A549 (cell line): ENCODE measurements at regions not wholly inside any gene's neighbourhood (a gene's known extent, or its start where the extent isn't known, plus 50 kb on each side); places are given as distances from the start of the nearest gene placed in this dataset.

ENCODE experiments used
- CEBPB ChIP-seq, 2 experiments: fragments of >200 bp in 1 of 2; sonication (Bioruptor Twin) in 1 of 2; formaldehyde crosslinking in 1 of 2; IDR thresholded peaks; 2 replicates each; pipeline ENCODE4 v1.6.1; 2012 to 2016
- EP300 ChIP-seq, 2 experiments: fragments of >200 bp; sonication (Bioruptor Twin); formaldehyde crosslinking; IDR thresholded peaks; 2 replicates in 1 of 2; 3 replicates in 1 of 2; pipeline ENCODE4 v1.6.1; 2016 to 2017
- MAX ChIP-seq: IDR thresholded peaks from 2 replicates; pipeline ENCODE4 v1.6.1; 2012
- MYC ChIP-seq: IDR thresholded peaks from 2 replicates; pipeline ENCODE4 v1.6.1; 2012; ENCODE audit warnings: mild to moderate bottlenecking, inconsistent platforms, low read length, improper control_type of control experiment, borderline replicate concordance
- REST ChIP-seq: fragments of 200-600 bp; sonication (generic); IDR thresholded peaks from 2 replicates; pipeline ENCODE4 v1.6.1; 2016; ENCODE audit warnings: antibody characterized with exemption, mild to moderate bottlenecking, moderate library complexity
- SREBF2 ChIP-seq: fragments of 450-650 bp; IDR thresholded peaks from 2 replicates; pipeline ENCODE4 v1.6.1; 2014; ENCODE audit warnings: mild to moderate bottlenecking, moderate library complexity
- TF ChIP-seq, protein P1 (sequence below): IDR thresholded peaks from 2 replicates; pipeline ENCODE4 v1.6.1; 2012; ENCODE audit warnings: low read depth, borderline replicate concordance
- TF ChIP-seq, protein P2 (sequence below): fragments of >200 bp; sonication (Bioruptor Twin); formaldehyde crosslinking; IDR thresholded peaks from 3 replicates; pipeline ENCODE4 v1.5.1; 2016

DNA sequence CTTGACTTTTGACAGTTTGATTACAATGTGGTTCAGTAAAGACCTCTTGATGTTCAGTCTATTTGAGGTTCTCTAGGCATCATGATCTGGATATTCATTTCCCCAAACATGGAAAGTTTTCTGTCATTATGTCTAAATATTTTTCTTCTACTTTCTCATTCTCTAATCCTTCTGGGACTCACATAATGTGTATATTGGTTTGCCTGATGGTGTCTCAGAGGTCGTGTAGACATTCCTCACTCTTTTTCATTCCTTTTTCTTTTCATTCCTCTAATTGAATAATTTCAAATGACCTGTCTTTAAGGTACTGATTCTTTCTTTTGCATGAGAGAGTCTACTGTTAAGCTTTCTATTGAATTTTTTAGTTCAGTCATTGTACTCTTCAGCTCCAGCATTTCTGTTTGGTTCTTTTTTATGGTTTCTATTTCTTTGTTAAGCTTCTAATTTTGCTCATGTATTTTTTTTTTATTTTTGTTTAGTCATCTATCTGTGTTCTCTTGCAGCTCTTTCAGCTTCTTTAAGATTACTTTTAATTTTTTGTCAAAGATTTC, 158.4 kb downstream of the GDAP2 start:
- TF ChIP-seq, protein P1, sequence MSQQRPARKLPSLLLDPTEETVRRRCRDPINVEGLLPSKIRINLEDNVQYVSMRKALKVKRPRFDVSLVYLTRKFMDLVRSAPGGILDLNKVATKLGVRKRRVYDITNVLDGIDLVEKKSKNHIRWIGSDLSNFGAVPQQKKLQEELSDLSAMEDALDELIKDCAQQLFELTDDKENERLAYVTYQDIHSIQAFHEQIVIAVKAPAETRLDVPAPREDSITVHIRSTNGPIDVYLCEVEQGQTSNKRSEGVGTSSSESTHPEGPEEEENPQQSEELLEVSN = no peak
- TF ChIP-seq, protein P2, sequence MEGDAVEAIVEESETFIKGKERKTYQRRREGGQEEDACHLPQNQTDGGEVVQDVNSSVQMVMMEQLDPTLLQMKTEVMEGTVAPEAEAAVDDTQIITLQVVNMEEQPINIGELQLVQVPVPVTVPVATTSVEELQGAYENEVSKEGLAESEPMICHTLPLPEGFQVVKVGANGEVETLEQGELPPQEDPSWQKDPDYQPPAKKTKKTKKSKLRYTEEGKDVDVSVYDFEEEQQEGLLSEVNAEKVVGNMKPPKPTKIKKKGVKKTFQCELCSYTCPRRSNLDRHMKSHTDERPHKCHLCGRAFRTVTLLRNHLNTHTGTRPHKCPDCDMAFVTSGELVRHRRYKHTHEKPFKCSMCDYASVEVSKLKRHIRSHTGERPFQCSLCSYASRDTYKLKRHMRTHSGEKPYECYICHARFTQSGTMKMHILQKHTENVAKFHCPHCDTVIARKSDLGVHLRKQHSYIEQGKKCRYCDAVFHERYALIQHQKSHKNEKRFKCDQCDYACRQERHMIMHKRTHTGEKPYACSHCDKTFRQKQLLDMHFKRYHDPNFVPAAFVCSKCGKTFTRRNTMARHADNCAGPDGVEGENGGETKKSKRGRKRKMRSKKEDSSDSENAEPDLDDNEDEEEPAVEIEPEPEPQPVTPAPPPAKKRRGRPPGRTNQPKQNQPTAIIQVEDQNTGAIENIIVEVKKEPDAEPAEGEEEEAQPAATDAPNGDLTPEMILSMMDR = no peak
- no peak for TF ChIP-seq REST
- no peak for TF ChIP-seq EP300 (IDR thresholded peaks at IDR 0.05)
- TF ChIP-seq SREBF2 = no peak
- no peak for TF ChIP-seq CEBPB (IDR thresholded peaks at IDR 0.05)
- TF ChIP-seq MYC = no peak
- no peak for TF ChIP-seq MAX
